Stimulated activated CD8-positive, alpha-beta memory T cell treated with anti-CD3 and anti-CD28 coated beads, Interleukin-2, amount 100 ng/mL, for 48 hours (primary cell): ENCODE measurements at regions not wholly inside any gene's neighbourhood (a gene's known extent, or its start where the extent isn't known, plus 50 kb on each side); places are given as distances from the start of the nearest gene placed in this dataset.
"Not testable (repeated sequence)": the region's sequence is repeated elsewhere in the genome, so short reads cannot be mapped to it uniquely, and the experiment has no call there.

Experiments used
- DNase-seq, 2 donors: peaks; one replicate each; pipeline ENCODE4 v3.0.0-alpha.2; 2020; ENCODE audit warnings: low read depth in 2 of 2

GRCh38 chr16:29278097-29278871 is 128.2 kb downstream of the NPIPB11 start:
- not testable (repeated sequence) for DNase-seq

- not testable (repeated sequence) for DNase-seq
Observed at GRCh38 chr16:29276446-29276845, 130.1 kb downstream of the NPIPB11 start.

GRCh38 chr16:29274055-29275035 is 132.2 kb downstream of the NPIPB11 start:
- DNase-seq, result not testable (repeated sequence)

GRCh38 chr16:29273298-29274054 is 133.0 kb downstream of the NPIPB11 start:
- not testable (repeated sequence) for DNase-seq

GRCh38 chr16:29271721-29272675 is 134.5 kb downstream of the NPIPB11 start:
- DNase-seq, result not testable (repeated sequence)

- not testable (repeated sequence) for DNase-seq
Observed at GRCh38 chr16:29270923-29271322, 135.6 kb downstream of the NPIPB11 start.

- DNase-seq, result not testable (repeated sequence)
Observed at GRCh38 chr16:29270033-29270432, 136.5 kb downstream of the NPIPB11 start.

GRCh38 chr16:29269192-29269811 is 137.2 kb downstream of the NPIPB11 start:
- DNase-seq, result not testable (repeated sequence)

GRCh38 chr16:29268785-29269191 is 137.7 kb downstream of the NPIPB11 start:
- DNase-seq, result not testable (repeated sequence)

- DNase-seq, result not testable (repeated sequence)
Observed at GRCh38 chr16:29268348-29268747, 138.2 kb downstream of the NPIPB11 start.

- not testable (repeated sequence) for DNase-seq
Observed at GRCh38 chr16:29267891-29268290, 138.6 kb downstream of the NPIPB11 start.

GRCh38 chr16:29267055-29267619 is 139.4 kb downstream of the NPIPB11 start:
- DNase-seq, result not testable (repeated sequence)

- DNase-seq, result peak in 1 of 2 donors; percentile 10
Observed at GRCh38 chr16:29266612-29267011, 139.9 kb downstream of the NPIPB11 start.

GRCh38 chr16:29265255-29265853 is 141.2 kb downstream of the NPIPB11 start:
- DNase-seq, result peak in 1 of 2 donors; percentile 27

- DNase-seq, result not testable (repeated sequence)
Observed at GRCh38 chr16:29264080-29264837, 142.3 kb downstream of the NPIPB11 start.

- not testable (repeated sequence) for DNase-seq
Observed at GRCh38 chr16:29262725-29263124, 143.8 kb downstream of the NPIPB11 start.

GRCh38 chr16:29261427-29262248 is 144.9 kb downstream of the NPIPB11 start:
- not testable (repeated sequence) for DNase-seq
